ENCODE measurements at regions not wholly inside any gene's neighbourhood (a gene's known extent, or its start where the extent isn't known, plus 50 kb on each side); places are given as distances from the start of the nearest gene placed in this dataset.
A peak's percentile ranks its signal among the peaks of the same experiment; 100 is the strongest.

- Histone ChIP-seq H3K4me1 (ENCODE audit: low read depth) (no peaks in the 10 kb centered on the region), H3K9me3 (no peaks in the 10 kb centered on the region), H3K36me3 (ENCODE audit: low read depth) (no peaks in the 10 kb centered on the region), H3K4me3 (no peak overlapping the region)
- intact Hi-C loops (cut with DNase I, micrococcal nuclease): no loop called here
- DNase-seq (peak in 1 of 3 donors; percentile 17), ATAC-seq (peak; percentile 55)
- TF ChIP-seq, protein P1, sequence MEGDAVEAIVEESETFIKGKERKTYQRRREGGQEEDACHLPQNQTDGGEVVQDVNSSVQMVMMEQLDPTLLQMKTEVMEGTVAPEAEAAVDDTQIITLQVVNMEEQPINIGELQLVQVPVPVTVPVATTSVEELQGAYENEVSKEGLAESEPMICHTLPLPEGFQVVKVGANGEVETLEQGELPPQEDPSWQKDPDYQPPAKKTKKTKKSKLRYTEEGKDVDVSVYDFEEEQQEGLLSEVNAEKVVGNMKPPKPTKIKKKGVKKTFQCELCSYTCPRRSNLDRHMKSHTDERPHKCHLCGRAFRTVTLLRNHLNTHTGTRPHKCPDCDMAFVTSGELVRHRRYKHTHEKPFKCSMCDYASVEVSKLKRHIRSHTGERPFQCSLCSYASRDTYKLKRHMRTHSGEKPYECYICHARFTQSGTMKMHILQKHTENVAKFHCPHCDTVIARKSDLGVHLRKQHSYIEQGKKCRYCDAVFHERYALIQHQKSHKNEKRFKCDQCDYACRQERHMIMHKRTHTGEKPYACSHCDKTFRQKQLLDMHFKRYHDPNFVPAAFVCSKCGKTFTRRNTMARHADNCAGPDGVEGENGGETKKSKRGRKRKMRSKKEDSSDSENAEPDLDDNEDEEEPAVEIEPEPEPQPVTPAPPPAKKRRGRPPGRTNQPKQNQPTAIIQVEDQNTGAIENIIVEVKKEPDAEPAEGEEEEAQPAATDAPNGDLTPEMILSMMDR (IDR thresholded peaks at IDR 0.05): no peak
Measured at GRCh38 chr9:81389569-81389993, 299.8 kb downstream of the TLE1 start.

GRCh38 chr9:81388831-81389230, 300.5 kb downstream of the TLE1 start:
- no peaks in the 10 kb centered on the region for H3K36me3 ChIP-seq (ENCODE audit: low read depth)
- H3K4me1 ChIP-seq (ENCODE audit: low read depth): no peaks in the 10 kb centered on the region
- TF ChIP-seq, protein P1 (IDR thresholded peaks at IDR 0.05): no peak
- ATAC-seq (no peak), DNase-seq (no peak)
- no peak overlapping the region for H3K4me3 ChIP-seq
- intact Hi-C loops (cut with DNase I, micrococcal nuclease): no loop called here
- no peaks in the 10 kb centered on the region for H3K9me3 ChIP-seq

DNA sequence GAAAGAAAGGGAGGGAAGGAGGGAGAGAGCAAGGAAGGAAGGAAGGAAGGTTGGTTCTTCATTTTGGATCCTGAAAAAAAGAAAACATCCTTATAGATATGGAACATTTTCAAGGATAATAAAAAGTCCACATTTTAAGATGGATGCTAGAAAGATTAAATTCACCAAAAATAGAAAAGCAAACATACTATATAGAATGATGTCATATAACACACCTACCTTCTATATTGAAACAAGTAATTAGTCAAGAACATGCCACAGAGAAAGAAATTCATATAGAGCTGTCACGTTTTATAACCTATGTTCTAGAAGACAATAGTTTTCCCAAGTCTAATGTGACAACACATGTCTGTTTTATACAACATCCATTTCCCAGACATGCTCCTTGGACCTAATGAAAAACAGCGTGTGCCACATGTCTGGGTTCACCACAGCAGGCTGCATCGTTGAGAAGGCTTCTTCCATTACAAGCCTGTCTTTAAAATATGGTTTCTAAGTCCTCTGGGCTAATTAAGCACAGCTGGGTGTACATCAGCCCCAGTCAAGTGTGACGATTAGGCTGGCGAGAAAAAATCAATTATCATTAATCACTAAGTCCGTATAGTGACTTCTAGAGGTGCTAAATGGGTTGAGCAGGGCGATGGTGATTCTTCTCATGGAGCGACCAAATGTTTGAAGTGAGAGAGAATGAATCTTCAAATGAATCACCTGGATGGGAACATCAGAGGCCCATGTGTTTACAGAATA, 301.8 kb downstream of the TLE1 start:
- ATAC-seq (no peak), DNase-seq (no peak)
- TF ChIP-seq, protein P1 (IDR thresholded peaks at IDR 0.05): no peak
- Histone ChIP-seq H3K4me3 (no peak overlapping the region), H3K9me3 (no peaks in the 10 kb centered on the region), H3K36me3 (ENCODE audit: low read depth) (no peaks in the 10 kb centered on the region), H3K4me1 (ENCODE audit: low read depth) (no peaks in the 10 kb centered on the region)
- intact Hi-C loops (cut with DNase I, micrococcal nuclease): no loop called here

GRCh38 chr9:81384911-81385310, 304.4 kb downstream of the TLE1 start:
- intact Hi-C loops (cut with DNase I, micrococcal nuclease): no loop called here
- DNase-seq (no peak), ATAC-seq (no peak)
- H3K9me3 ChIP-seq: no peaks in the 10 kb centered on the region
- no peaks in the 10 kb centered on the region for H3K36me3 ChIP-seq (ENCODE audit: low read depth)
- no peak overlapping the region for H3K4me3 ChIP-seq
- H3K4me1 ChIP-seq (ENCODE audit: low read depth): no peaks in the 10 kb centered on the region
- TF ChIP-seq, protein P1 (IDR thresholded peaks at IDR 0.05): no peak

- ATAC-seq (no peak), DNase-seq (no peak)
- no peak overlapping the region for H3K4me3 ChIP-seq
- TF ChIP-seq, protein P1 (IDR thresholded peaks at IDR 0.05): no peak
- no peaks in the 10 kb centered on the region for H3K4me1 ChIP-seq (ENCODE audit: low read depth)
- H3K9me3 ChIP-seq: no peaks in the 10 kb centered on the region
- intact Hi-C loops (cut with DNase I, micrococcal nuclease): no loop called here
- no peaks in the 10 kb centered on the region for H3K36me3 ChIP-seq (ENCODE audit: low read depth)
Measured at GRCh38 chr9:81382281-81382680, 307.1 kb downstream of the TLE1 start.
